ENCODE measurements at regions not wholly inside any gene's neighbourhood (a gene's known extent, or its start where the extent isn't known, plus 50 kb on each side); places are given as distances from the start of the nearest gene placed in this dataset.

DNA sequence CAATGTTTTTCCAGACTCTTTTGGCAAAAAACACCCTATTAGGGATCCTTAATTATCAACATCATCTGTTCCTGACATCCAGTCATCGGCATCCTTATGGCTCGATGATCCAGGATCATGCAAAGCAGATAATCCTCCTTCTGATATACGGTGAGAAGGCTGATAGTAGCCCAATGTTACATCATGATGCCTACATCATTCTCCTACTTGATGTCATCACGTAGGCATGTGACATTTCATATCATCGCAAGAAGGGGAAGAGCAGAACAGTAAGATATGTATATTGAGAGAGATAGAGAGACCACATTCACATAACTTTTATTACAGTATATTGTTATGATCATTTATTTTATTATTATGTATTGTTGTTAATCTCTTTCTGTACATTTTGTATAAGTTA is 168.6 kb downstream of the ADAMTS15 start:
- no peak overlapping the region for H4K8ac ChIP-seq (replicated peaks; ENCODE audit: insufficient read length, low read depth, low read length)
- Mint-ChIP-seq H3K4me3 (no peak overlapping the region), H3K9me3 (peaks cover 0 to 1% of the 10 kb centered on the region in 2 experiments; a peak in 4 of 5 replicates), H3K36me3 (ENCODE audit: insufficient read depth in 1 of 3, low read depth in 3 of 3) (no peaks in the 10 kb centered on the region; a peak in 1 of 7 replicates), H3K27me3 (ENCODE audit: low read depth) (peaks cover 2% of the 10 kb centered on the region), H3K4me1 (no peaks in the 10 kb centered on the region), H3K27ac (no peak overlapping the region)
- no peak overlapping the region for H3K4me2 ChIP-seq (ENCODE audit: insufficient read depth, insufficient read length, low read length)
- H2AK5ac ChIP-seq (ENCODE audit: insufficient read length, low read length), result no peak overlapping the region
- no peak overlapping the region for H2BK120ac ChIP-seq (ENCODE audit: low read depth, low read length, poor library complexity, severe bottlenecking)
- no peak overlapping the region for H2BK15ac ChIP-seq (ENCODE audit: low read depth, low read length)
- no peak overlapping the region for H3T11ph ChIP-seq (ENCODE audit: low read length)
- no CpG with 5 or more reads among the region's 5 CpGs for WGBS (ENCODE audit: extremely low coverage, insufficient read length, low lambda C conversion rate)
- H3K79me1 ChIP-seq (ENCODE audit: insufficient read depth, low read depth, low read length, poor library complexity, severe bottlenecking), result no peaks in the 10 kb centered on the region
- no peak overlapping the region for H4K91ac ChIP-seq (ENCODE audit: insufficient read length, low read depth, low read length)
- H3K9ac ChIP-seq (ENCODE audit: extremely low read depth, insufficient read length, low read length), result no peak overlapping the region
- H2BK5ac ChIP-seq (ENCODE audit: insufficient read length, low read length), result no peak overlapping the region
- no peak overlapping the region for H2BK20ac ChIP-seq (ENCODE audit: low read depth, low read length, poor library complexity, severe bottlenecking)
- H3K23ac ChIP-seq (ENCODE audit: insufficient read length, low read depth, low read length), result no peak overlapping the region
- no peaks in the 10 kb centered on the region for H3K23me2 ChIP-seq (ENCODE audit: insufficient read length, low read depth, low read length, poor library complexity, severe bottlenecking)
- H3K14ac ChIP-seq (ENCODE audit: insufficient read depth, low read length), result no peak overlapping the region
- no peak overlapping the region for H4K5ac ChIP-seq (ENCODE audit: insufficient read length, low read depth, low read length)
- no peaks in the 10 kb centered on the region for H3K79me2 ChIP-seq (ENCODE audit: insufficient read depth, low read length)
- no peak overlapping the region for H3K27ac ChIP-seq (ENCODE audit: insufficient read length, low read depth, low read length)
- TF ChIP-seq, protein P1, sequence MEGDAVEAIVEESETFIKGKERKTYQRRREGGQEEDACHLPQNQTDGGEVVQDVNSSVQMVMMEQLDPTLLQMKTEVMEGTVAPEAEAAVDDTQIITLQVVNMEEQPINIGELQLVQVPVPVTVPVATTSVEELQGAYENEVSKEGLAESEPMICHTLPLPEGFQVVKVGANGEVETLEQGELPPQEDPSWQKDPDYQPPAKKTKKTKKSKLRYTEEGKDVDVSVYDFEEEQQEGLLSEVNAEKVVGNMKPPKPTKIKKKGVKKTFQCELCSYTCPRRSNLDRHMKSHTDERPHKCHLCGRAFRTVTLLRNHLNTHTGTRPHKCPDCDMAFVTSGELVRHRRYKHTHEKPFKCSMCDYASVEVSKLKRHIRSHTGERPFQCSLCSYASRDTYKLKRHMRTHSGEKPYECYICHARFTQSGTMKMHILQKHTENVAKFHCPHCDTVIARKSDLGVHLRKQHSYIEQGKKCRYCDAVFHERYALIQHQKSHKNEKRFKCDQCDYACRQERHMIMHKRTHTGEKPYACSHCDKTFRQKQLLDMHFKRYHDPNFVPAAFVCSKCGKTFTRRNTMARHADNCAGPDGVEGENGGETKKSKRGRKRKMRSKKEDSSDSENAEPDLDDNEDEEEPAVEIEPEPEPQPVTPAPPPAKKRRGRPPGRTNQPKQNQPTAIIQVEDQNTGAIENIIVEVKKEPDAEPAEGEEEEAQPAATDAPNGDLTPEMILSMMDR (conservative IDR thresholded peaks at IDR 0.05), result no peak
- H2AFZ ChIP-seq (ENCODE audit: low read length), result no peak overlapping the region
- H2BK12ac ChIP-seq (ENCODE audit: insufficient read length, low read depth, low read length), result no peak overlapping the region
- H3K56ac ChIP-seq (ENCODE audit: insufficient read length, low read depth, low read length), result no peak overlapping the region
- no peak overlapping the region for H3K18ac ChIP-seq (ENCODE audit: insufficient read length, low read depth, low read length)
- H3K4me1 ChIP-seq (ENCODE audit: insufficient read depth, low read length), result no peaks in the 10 kb centered on the region
- no peak for DNase-seq
- no peaks in the 10 kb centered on the region for H3K9me3 ChIP-seq (ENCODE audit: control insufficient read depth, low read depth, low read length)
- H3K27me3 ChIP-seq (ENCODE audit: insufficient read depth, low read length), result no peaks in the 10 kb centered on the region
- no peaks in the 10 kb centered on the region for H4K20me1 ChIP-seq (ENCODE audit: control insufficient read depth, insufficient read depth, insufficient read length)
- no peak overlapping the region for H3K4ac ChIP-seq (ENCODE audit: low read depth, low read length)

Measured in H9 (cell line).